Neural progenitor cell (in vitro differentiated cells): ENCODE measurements at regions not wholly inside any gene's neighbourhood (a gene's known extent, or its start where the extent isn't known, plus 50 kb on each side); places are given as distances from the start of the nearest gene placed in this dataset.

Experiments used
- DNase-seq: peaks from one replicate; pipeline ENCODE4 v3.0.0-alpha.2; 2016; ENCODE audit warnings: low spot score
- H2AFZ ChIP-seq: fragments of 200-600 bp; sonication (generic); replicated peaks from 2 replicates; pipeline ENCODE4 v1.6.1; 2016; ENCODE audit warnings: antibody characterized with exemption
- H3F3A ChIP-seq: fragments of 200-600 bp; sonication (generic); 2 replicates; pipeline ENCODE4 v1.6.1; 2016; ENCODE audit warnings: antibody characterized with exemption, low read depth
- H3K27ac ChIP-seq: fragments of 200-600 bp; sonication (generic); 2 replicates; pipeline ENCODE4 v1.5.1; 2016; ENCODE audit warnings: mild to moderate bottlenecking
- H3K27me3 ChIP-seq: fragments of 200-600 bp; sonication (generic); 2 replicates; pipeline ENCODE4 v1.6.1; 2016; ENCODE audit warnings: mild to moderate bottlenecking, moderate library complexity
- H3K36me3 ChIP-seq: fragments of 200-600 bp; sonication (generic); 2 replicates; pipeline ENCODE4 v1.5.1; 2016
- H3K4me1 ChIP-seq: fragments of 200-600 bp; sonication (generic); 2 replicates; pipeline ENCODE4 v1.6.1; 2016; ENCODE audit warnings: mixed run types
- H3K4me2 ChIP-seq: fragments of 200-600 bp; sonication (generic); 2 replicates; pipeline ENCODE4 v1.6.1; 2016
- H3K4me3 ChIP-seq: fragments of 200-600 bp; sonication (generic); 2 replicates; pipeline ENCODE4 v1.5.1; 2016
- H3K79me2 ChIP-seq: fragments of 200-600 bp; sonication (generic); 2 replicates; pipeline ENCODE4 v1.6.1; 2016; ENCODE audit warnings: low read depth
- H3K9ac ChIP-seq: fragments of 200-600 bp; sonication (generic); 2 replicates; pipeline ENCODE4 v1.6.1; 2016
- H3K9me3 ChIP-seq: fragments of 200-600 bp; sonication (generic); 2 replicates; pipeline ENCODE4 v1.5.1; 2016; ENCODE audit warnings: low read depth
- H4K20me1 ChIP-seq: fragments of 200-600 bp; sonication (generic); 2 replicates; pipeline ENCODE4 v1.6.1; 2016; ENCODE audit warnings: low read depth
- H3K27ac Mint-ChIP-seq: 3 replicates; pipeline ENCODE4 v1.8.0; 2021; ENCODE audit warnings: mixed read lengths
- H3K27me3 Mint-ChIP-seq: 2 replicates; pipeline ENCODE4 v1.8.0; 2022; ENCODE audit warnings: low read depth, mild to moderate bottlenecking, inconsistent platforms, moderate library complexity, mixed read lengths; ENCODE audit not compliant: insufficient read depth
- H3K36me3 Mint-ChIP-seq: 3 replicates; pipeline ENCODE4 v1.8.0; 2021; ENCODE audit warnings: mixed read lengths
- H3K4me1 Mint-ChIP-seq: 3 replicates; pipeline ENCODE4 v1.8.0; 2021; ENCODE audit warnings: mixed read lengths
- H3K4me3 Mint-ChIP-seq: 3 replicates; pipeline ENCODE4 v1.8.0; 2021; ENCODE audit warnings: mild to moderate bottlenecking, moderate library complexity, mixed read lengths
- H3K9me3 Mint-ChIP-seq: 3 replicates; pipeline ENCODE4 v1.8.0; 2020; ENCODE audit warnings: mixed read lengths
- EZH2 ChIP-seq: fragments of 200-600 bp; sonication (generic); IDR thresholded peaks from 2 replicates; pipeline ENCODE4 v1.6.1; 2017; ENCODE audit warnings: antibody characterized with exemption, mild to moderate bottlenecking, moderate library complexity
- EZH2phosphoT487 ChIP-seq: fragments of 200-600 bp; sonication (generic); IDR thresholded peaks from 2 replicates; pipeline ENCODE4 v1.6.1; 2017; ENCODE audit warnings: antibody characterized with exemption
- TF ChIP-seq, protein P1 (sequence below): fragments of 200-600 bp; sonication (generic); IDR thresholded peaks from 2 replicates; pipeline ENCODE4 v1.5.1; 2017; ENCODE audit warnings: antibody characterized with exemption, mild to moderate bottlenecking

DNA sequence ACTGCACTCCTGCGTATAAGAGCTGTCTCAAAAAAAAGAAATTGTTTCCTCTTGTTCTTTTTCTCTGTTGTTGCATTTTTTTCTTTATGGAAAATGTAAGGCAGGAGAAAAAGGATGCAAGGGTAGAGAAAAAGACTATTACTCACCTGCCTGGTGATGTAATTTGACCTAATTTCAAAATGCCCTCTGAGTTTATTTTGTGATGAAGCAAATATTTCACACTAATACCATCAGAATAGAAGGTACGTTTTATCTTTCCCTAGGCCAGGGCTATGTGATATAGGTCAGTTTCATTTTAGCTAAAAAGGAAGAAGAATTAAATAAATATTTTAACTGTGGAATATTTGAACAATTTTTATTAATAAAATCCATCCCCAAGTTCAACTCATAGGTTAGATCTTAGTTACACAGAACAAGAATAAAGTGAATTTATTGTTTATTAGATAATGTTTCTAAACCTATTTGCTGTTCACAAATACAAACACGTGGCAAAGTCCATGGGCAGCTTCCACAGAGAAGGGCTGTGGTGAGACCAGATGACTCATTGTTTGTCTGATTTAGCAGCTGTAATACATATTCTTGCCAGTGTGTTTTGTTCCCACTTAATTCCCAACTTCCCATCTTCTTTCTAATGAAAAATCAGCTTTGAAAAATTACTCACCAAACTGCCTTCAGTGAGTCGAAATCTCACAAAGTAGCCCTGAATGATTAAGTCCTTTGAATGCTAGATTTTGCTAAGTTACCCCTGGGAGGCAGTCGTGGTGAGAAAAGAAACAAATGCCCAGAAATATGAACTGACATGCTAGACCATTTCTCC, 52.8 kb upstream of the CCDC112 start:
- TF ChIP-seq EZH2phosphoT487 (no peak), EZH2 (no peak)
- TF ChIP-seq, protein P1, sequence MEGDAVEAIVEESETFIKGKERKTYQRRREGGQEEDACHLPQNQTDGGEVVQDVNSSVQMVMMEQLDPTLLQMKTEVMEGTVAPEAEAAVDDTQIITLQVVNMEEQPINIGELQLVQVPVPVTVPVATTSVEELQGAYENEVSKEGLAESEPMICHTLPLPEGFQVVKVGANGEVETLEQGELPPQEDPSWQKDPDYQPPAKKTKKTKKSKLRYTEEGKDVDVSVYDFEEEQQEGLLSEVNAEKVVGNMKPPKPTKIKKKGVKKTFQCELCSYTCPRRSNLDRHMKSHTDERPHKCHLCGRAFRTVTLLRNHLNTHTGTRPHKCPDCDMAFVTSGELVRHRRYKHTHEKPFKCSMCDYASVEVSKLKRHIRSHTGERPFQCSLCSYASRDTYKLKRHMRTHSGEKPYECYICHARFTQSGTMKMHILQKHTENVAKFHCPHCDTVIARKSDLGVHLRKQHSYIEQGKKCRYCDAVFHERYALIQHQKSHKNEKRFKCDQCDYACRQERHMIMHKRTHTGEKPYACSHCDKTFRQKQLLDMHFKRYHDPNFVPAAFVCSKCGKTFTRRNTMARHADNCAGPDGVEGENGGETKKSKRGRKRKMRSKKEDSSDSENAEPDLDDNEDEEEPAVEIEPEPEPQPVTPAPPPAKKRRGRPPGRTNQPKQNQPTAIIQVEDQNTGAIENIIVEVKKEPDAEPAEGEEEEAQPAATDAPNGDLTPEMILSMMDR, result no peak
- H3K27ac Mint-ChIP-seq, result no peak overlapping the region
- H3F3A ChIP-seq, result no peaks in the 10 kb centered on the region
- peaks cover 4% of the 10 kb centered on the region for H3K27me3 Mint-ChIP-seq
- no peaks in the 10 kb centered on the region for H3K4me1 ChIP-seq
- no peak for DNase-seq
- no peak overlapping the region for H3K9ac ChIP-seq
- no peak overlapping the region for H3K4me2 ChIP-seq
- no peaks in the 10 kb centered on the region for H3K9me3 ChIP-seq
- H3K4me3 Mint-ChIP-seq, result no peak overlapping the region
- H3K36me3 Mint-ChIP-seq, result no peaks in the 10 kb centered on the region
- peaks cover under 1% of the 10 kb centered on the region for H3K9me3 Mint-ChIP-seq
- H4K20me1 ChIP-seq, result no peaks in the 10 kb centered on the region
- no peak overlapping the region for H3K4me3 ChIP-seq
- H3K79me2 ChIP-seq, result no peaks in the 10 kb centered on the region
- H3K27me3 ChIP-seq, result no peaks in the 10 kb centered on the region
- H2AFZ ChIP-seq, result no peak overlapping the region
- no peaks in the 10 kb centered on the region for H3K36me3 ChIP-seq
- H3K27ac ChIP-seq, result no peak overlapping the region
- no peaks in the 10 kb centered on the region for H3K4me1 Mint-ChIP-seq

DNA sequence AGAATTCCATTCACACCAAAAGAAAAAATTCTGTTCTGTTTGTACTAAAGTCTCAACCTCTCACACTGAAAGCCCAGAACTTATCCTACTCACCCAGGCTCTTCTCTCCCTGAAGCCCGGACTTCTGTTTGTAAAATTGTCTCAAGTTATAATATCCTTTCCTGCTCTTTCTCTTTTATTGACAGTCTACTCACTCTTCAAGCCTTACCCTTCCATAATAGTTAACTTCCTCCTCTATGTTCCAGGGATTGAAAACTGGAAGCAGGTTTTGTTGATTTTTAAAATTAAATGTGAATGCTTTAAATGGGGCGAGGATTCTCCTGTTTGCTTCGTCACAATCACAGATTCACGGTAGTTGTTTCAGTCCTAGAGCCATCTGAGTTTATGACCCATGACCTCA, 51.7 kb upstream of the CCDC112 start:
- Mint-ChIP-seq H3K4me3 (no peak overlapping the region), H3K9me3 (no peaks in the 10 kb centered on the region), H3K4me1 (no peaks in the 10 kb centered on the region), H3K36me3 (no peaks in the 10 kb centered on the region), H3K27ac (no peak overlapping the region), H3K27me3 (peaks cover 4% of the 10 kb centered on the region)
- H3K4me1 ChIP-seq, result no peaks in the 10 kb centered on the region
- no peaks in the 10 kb centered on the region for H3K9me3 ChIP-seq
- H2AFZ ChIP-seq, result no peak overlapping the region
- no peaks in the 10 kb centered on the region for H3F3A ChIP-seq
- no peak for DNase-seq
- no peak overlapping the region for H3K27ac ChIP-seq
- no peak overlapping the region for H3K4me2 ChIP-seq
- no peaks in the 10 kb centered on the region for H4K20me1 ChIP-seq
- no peak for TF ChIP-seq EZH2
- TF ChIP-seq EZH2phosphoT487, result no peak
- no peaks in the 10 kb centered on the region for H3K79me2 ChIP-seq
- H3K9ac ChIP-seq, result no peak overlapping the region
- no peaks in the 10 kb centered on the region for H3K36me3 ChIP-seq
- no peak overlapping the region for H3K4me3 ChIP-seq
- H3K27me3 ChIP-seq, result no peaks in the 10 kb centered on the region
